IMR-90 (cell line): ENCODE measurements at regions not wholly inside any gene's neighbourhood (a gene's known extent, or its start where the extent isn't known, plus 50 kb on each side); places are given as distances from the start of the nearest gene placed in this dataset.

Experiments used
- POLR2A ChIP-seq: IDR thresholded peaks from 2 replicates; pipeline ENCODE4 v1.6.1; 2012; ENCODE audit warnings: mild to moderate bottlenecking, low read depth, low read length
- RCOR1 ChIP-seq: IDR thresholded peaks from 2 replicates; pipeline ENCODE4 v1.6.1; 2012; ENCODE audit warnings: mild to moderate bottlenecking, low read length, improper control_type of control experiment; ENCODE audit not compliant: insufficient replicate concordance

- no peak for TF ChIP-seq POLR2A
- TF ChIP-seq RCOR1, result no peak
Observed at GRCh38 chrX:121322159-121322558, 274.7 kb downstream of the GLUD2 start.
